G401 (cell line): ENCODE measurements at regions not wholly inside any gene's neighbourhood (a gene's known extent, or its start where the extent isn't known, plus 50 kb on each side); places are given as distances from the start of the nearest gene placed in this dataset.
A peak's percentile ranks its signal among the peaks of the same experiment; 100 is the strongest.
"Not testable (repeated sequence)": the region's sequence is repeated elsewhere in the genome, so short reads cannot be mapped to it uniquely, and the experiment has no call there.

Experiments used
- DNase-seq: peaks from one replicate; pipeline ENCODE4 v3.0.0-alpha.2; 2015; ENCODE audit warnings: low spot score
- in situ Hi-C: cut with HindIII; loops from 2 replicates; pipeline ENCODE4 v1.10.0; 2016; ENCODE audit warnings: low sequenced_read_pairs, mixed read lengths

GRCh38 chr18:57957210-57957609, 86.8 kb upstream of the NEDD4L start:
- DNase-seq: no peak
- in situ Hi-C loops: no loop called here

GRCh38 chr18:57956491-57956890, 87.5 kb upstream of the NEDD4L start:
- DNase-seq: no peak
- in situ Hi-C loops: no loop called here

- DNase-seq: no peak
- in situ Hi-C loops: no loop called here
These were observed 89.1 kb upstream of the NEDD4L start for GRCh38 chr18:57954935-57955334.

GRCh38 chr18:57953883-57954282, 90.1 kb upstream of the NEDD4L start:
- in situ Hi-C loops: no loop called here
- DNase-seq: no peak

DNA sequence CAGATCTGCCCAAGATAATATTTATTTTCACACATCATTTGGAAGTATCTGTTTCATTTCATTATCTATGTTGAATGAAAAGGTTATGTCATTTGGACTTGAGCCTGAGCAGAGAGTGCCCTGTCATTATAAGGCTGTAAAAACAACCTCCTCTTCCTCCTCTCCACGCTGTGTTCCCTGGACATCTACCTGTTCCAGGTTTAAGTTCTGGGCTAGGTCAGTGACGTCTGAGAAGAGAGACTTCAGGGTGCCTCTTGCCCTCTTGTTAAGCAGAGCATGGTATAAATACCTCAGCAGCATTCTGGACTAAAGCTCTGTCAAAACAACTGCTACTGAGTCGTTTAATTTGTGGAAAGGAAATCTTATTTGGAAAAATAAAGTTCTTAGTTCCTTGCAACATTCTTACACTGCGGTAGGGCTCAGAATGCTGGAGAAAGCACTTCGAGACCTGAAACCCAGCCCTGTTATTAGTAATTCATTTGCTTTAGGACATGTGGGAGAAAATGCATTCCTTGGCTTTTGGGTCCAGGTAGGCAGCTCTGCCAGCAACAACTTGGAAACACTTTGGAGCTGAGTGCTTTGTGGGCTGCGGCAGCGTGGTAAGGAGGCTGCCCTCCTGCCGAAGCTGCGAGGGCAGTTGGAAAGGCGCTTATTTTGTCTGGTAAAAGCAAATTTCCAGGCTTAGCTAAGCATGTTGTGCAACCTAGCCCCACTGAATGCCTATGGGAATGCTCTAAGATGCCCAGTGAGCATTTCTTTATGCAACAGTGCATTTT, 91.8 kb upstream of the NEDD4L start:
- DNase-seq: no peak
- in situ Hi-C loops: no loop called here

DNA sequence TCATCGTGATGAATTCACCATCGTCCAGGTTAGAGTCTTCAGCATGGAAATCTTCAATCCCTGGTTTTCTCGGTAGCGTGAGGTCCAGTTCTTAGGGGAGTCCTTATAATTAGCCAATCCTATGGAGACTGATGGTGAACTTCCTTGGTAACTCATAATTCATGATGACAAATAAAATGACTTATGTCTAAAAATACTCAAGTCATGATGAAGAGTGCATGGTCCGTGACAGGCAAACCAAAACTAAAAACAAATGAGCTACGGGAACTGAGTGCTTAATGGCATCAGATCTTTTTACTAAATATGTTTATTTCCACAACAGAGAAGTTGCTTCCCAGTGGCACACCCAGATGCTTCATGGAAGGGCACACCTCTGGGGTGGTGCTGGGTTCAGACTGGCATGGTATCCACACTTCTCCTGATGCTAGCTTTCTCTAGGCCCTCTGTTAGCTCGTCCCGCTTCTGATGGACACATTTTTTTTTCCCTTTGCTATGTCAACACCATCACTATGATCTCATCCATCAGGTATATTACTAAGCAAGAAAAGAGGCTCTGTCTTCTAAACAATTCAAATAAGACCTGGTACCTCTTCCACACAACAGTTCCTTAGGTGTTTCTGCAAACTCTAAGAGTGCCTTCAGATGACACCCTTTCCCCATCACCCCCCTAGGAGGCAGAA, 92.8 kb upstream of the NEDD4L start:
- no peak for DNase-seq
- in situ Hi-C loops: no loop called here

DNA sequence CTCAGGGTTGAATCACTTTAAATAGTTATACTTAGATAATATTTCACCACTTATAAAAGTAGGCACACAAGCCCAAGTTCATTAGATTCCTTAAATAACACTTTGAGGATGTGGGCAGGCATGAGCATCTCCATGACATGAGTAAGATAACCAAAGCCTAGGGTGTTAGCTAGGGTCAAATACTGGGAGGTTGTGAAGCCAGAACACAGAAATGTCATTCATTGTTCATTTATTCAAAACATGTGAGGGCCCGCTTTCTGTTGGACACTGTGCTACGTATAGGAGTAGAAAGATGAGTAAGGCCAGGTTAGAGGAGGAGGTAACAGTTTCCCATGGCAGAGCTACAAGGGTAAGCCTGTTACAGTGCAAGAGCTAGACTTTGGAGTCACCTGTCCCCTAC, 93.5 kb upstream of the NEDD4L start:
- DNase-seq: no peak
- in situ Hi-C loops: no loop called here

- in situ Hi-C loops, DNase-seq: not testable (repeated sequence)
These were observed 94.7 kb upstream of the NEDD4L start for GRCh38 chr18:57949335-57949734.

- in situ Hi-C loops: no loop called here
- DNase-seq: no peak
These were observed 96.9 kb upstream of the NEDD4L start for GRCh38 chr18:57947117-57947516.

DNA sequence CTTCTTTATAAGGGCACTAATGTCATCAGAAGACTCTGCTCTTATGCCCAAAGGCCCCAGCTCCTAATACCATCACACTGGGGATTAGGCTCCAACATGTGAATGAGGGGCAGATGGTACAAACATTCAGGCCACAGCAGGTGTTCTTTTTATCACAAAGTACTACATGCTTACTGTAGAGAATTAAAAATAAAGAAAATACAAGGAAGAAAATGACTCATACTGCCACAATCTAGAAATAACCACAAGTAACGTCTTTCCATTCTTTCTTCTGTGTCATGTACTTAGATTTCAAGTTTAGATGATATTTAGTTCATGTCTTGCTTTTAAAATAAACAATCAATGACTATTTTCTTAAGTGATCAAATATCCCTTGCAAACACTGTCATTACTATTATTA, 100.3 kb upstream of the NEDD4L start:
- DNase-seq: peak; percentile 69
- in situ Hi-C loops: no loop called here

GRCh38 chr18:57942493-57942892, 101.5 kb upstream of the NEDD4L start:
- DNase-seq: no peak
- in situ Hi-C loops: no loop called here

GRCh38 chr18:57941841-57942489, 102.1 kb upstream of the NEDD4L start:
- peak; percentile 30 for DNase-seq
- in situ Hi-C loops: no loop called here

GRCh38 chr18:57940166-57940660, 103.8 kb upstream of the NEDD4L start:
- in situ Hi-C loops: no loop called here
- DNase-seq: peak; percentile 76

- DNase-seq, in situ Hi-C loops: not testable (repeated sequence)
These were observed 109.7 kb upstream of the NEDD4L start for GRCh38 chr18:57934375-57934774.

DNA sequence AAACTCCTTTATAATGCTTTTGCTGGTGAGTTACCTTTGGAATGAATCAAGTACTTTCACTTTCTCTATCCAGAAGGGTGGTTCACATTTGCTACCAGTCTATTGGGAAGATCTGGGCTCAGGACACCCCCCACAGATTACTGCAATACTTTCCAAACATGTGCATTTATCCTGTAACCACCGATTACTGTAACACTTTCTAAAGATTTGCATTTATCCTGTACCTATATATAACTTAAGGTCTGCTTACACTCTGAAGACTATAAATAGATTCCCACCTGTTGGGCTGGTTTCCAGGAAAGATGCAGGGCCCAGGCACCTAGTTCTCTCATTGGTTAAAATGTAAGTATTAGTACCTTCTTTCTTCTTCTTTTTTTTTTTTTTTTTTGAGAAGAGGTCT, 113.0 kb upstream of the NEDD4L start:
- in situ Hi-C loops: no loop called here
- DNase-seq: no peak

- DNase-seq: no peak
- in situ Hi-C loops: no loop called here
These were observed 113.5 kb upstream of the NEDD4L start for GRCh38 chr18:57930476-57930875.

GRCh38 chr18:57929922-57930321, 114.1 kb upstream of the NEDD4L start:
- no peak for DNase-seq
- in situ Hi-C loops: no loop called here

DNA sequence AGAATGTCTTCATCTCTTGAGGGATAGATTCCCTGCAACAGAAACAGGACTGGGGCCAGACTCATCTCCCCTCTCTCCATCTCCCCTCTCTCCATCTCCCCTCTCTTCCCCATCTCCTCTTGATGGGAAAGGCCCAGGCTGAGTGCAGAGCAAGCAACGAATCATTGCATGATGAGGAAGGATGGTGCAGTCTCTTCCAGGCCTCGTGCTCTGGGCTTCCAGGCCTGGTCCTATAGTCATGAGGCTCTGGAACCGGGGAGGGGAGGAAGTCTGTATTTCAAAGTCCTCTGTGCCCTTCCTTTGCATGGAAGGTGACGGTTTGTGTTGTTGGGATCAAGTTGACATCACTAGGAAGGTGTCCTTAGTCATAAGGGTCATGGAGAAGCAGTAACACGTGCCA, 115.6 kb upstream of the NEDD4L start:
- no peak for DNase-seq
- in situ Hi-C loops: no loop called here

GRCh38 chr18:57927511-57927910, 116.5 kb upstream of the NEDD4L start:
- DNase-seq: no peak
- in situ Hi-C loops: no loop called here

- no peak for DNase-seq
- in situ Hi-C loops: no loop called here
These were observed 118.3 kb upstream of the NEDD4L start for GRCh38 chr18:57925706-57926105.
